OCI-LY7 (cell line): ENCODE measurements at regions not wholly inside any gene's neighbourhood (a gene's known extent, or its start where the extent isn't known, plus 50 kb on each side); places are given as distances from the start of the nearest gene placed in this dataset.

Source experiments
- CTCF ChIP-seq: fragments of 200-600 bp; sonication (generic); conservative IDR thresholded peaks from 2 replicates; pipeline ENCODE4 v1.5.1; 2014; ENCODE audit warnings: mild to moderate bottlenecking, antibody characterized with exemption, low read length, moderate library complexity, mixed read lengths
- EZH2phosphoT487 ChIP-seq: fragments of 200-600 bp; sonication (generic); IDR thresholded peaks from 2 replicates; pipeline ENCODE4 v1.6.1; 2018; ENCODE audit warnings: low read depth, borderline replicate concordance, mild to moderate bottlenecking, mixed run types, antibody characterized with exemption, low read length, moderate library complexity, mixed read lengths

- no peak for TF ChIP-seq CTCF
- no peak for TF ChIP-seq EZH2phosphoT487
Measured at GRCh38 chr2:67888351-67889005, 174.3 kb downstream of the C1D start.
